GM19372 (cell line): ENCODE measurements at regions not wholly inside any gene's neighbourhood (a gene's known extent, or its start where the extent isn't known, plus 50 kb on each side); places are given as distances from the start of the nearest gene placed in this dataset.

ENCODE experiments used
- ATAC-seq: cut with Tn5 transposase; IDR thresholded peaks from one replicate; pipeline ENCODE4 v1.9.1; 2021; ENCODE audit warnings: mild to moderate bottlenecking, low read depth, moderate library complexity; ENCODE audit not compliant: unreplicated experiment

GRCh38 chr2:106941372-106941993 lies 55.5 kb upstream of the ST6GAL2 start:
- no peak for ATAC-seq

DNA sequence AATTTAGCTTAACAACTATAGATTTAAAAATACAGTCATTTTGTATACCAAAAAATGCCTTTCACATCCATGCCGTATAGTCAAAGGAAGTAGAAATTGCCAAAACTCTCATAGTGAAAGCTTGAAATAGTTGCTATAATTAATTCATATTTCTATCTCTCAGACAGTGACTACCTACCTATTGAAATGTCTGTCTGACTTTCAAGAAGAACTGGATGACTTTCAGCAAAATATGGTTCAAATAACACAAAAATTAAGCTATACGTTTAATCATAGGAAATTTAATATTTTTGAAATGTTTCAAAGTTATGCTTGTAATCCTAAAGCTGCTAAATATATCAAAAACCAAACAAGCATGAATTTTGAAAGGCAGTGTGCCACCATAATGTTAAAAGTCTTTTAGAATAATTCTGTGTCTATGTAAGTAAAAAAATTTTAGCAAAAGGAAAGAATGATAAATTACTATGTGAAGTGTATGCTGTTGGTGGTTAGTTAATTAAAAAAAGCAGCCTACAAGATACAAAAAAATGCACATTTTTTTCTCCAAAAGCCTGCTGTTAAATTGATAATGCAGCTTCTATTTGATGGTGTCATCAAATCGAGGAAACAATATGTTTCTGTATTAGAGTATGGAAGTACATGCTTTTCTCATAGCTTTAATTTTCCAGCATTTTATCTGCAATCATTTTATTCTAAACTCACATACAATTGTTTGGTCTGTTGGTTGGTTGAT lies 57.7 kb upstream of the ST6GAL2 start:
- no peak for ATAC-seq

DNA sequence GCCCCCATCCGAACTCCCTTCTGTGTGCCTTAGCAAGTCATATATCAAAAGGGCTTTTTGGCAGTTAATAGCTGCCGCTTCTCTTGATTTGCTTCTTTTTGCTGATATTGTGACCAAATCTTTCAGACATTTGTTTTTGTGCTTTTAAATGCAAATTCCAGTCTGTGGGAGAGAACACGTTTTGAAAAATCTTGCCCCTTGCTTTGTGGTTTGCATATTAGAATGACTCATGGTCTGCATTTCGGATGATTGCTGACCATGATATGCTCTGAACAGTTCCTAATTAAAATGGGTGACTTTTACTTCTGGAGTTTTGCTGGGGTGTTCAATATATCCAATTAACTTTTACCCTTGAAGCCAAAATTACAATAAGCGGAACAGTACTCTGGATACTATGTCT lies 58.2 kb upstream of the ST6GAL2 start:
- no peak for ATAC-seq

DNA sequence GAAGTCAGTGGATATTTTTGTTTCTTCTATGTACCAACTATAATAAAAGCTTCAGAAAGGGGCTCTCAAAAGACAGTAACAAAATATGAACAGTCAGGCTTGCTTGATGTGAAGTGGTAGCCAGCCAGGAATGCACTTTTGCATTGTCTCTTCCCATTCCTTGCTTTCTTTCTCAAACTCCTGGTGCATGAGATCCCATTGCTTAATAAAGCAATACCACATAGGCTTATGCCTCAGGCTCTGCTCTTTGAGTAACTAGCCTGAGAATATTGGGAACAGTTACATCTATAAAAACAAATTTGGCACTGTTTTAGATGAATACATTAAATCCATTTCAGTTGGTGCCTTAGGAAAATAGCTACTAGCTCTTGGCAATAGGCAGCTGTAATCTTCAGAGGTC lies 62.6 kb upstream of the ST6GAL2 start:
- ATAC-seq, result no peak

- ATAC-seq, result no peak
Measured at GRCh38 chr2:106953236-106953635, 67.3 kb upstream of the ST6GAL2 start.

- ATAC-seq, result no peak
Measured at GRCh38 chr2:106953779-106954178, 67.8 kb upstream of the ST6GAL2 start.

- ATAC-seq, result no peak
Measured at GRCh38 chr2:106954304-106954703, 68.3 kb upstream of the ST6GAL2 start.

- no peak for ATAC-seq
Measured at GRCh38 chr2:106956416-106956815, 70.4 kb upstream of the ST6GAL2 start.

DNA sequence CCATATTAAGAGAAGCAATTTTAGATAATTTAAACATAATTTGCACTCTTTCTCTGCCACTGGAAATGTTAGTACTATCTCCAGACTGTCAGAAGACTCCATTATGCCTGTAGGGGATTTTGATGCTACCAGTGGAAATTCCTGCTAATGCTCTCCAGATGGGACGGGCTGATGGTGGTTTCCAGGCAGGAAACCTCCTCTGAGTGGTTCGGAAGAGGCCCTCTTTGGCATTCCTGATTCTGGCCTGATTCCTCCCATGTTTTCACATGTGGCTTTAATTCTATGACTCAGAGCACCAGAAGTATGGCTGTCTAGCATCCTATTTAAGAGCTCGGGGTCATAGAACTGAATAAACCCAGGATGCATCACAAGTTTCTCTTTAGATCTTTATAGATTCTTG lies 70.9 kb upstream of the ST6GAL2 start:
- ATAC-seq, result no peak

DNA sequence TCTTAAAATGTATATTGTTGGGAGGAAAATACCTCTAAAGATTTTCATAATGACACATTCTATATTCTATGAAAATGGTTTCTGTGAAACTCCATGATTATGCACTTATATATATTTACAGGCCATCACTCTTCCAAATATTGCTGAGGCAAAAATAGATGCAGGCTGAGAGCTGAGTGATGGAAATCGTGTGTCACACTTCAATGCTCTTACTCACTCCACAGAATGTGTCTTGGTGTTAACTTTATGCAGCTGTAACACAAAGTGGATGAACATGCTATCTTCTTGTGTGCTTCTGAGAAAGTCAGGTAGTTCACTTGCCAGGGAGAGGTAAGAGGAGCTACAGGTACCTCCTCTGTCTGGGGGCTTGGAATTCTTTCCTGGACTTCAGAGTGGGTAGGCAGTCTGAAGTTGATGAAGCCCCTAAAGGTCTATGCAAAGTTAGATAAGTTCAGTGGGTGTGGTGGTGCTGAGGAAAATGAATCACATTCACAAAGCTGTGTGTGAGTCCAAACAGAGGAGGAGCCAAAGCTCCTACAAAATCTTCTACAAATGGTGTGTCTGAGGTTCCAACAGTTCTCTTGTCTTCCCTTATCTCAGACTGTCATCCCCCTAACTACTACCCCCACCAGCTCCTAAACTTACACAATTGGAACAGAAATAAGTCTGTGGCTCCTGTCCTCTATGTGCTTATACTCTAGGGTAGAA lies 74.2 kb upstream of the ST6GAL2 start:
- no peak for ATAC-seq

- no peak for ATAC-seq
Measured at GRCh38 chr2:106960683-106961161, 74.8 kb upstream of the ST6GAL2 start.

GRCh38 chr2:106961328-106961727 lies 75.4 kb upstream of the ST6GAL2 start:
- ATAC-seq, result no peak

DNA sequence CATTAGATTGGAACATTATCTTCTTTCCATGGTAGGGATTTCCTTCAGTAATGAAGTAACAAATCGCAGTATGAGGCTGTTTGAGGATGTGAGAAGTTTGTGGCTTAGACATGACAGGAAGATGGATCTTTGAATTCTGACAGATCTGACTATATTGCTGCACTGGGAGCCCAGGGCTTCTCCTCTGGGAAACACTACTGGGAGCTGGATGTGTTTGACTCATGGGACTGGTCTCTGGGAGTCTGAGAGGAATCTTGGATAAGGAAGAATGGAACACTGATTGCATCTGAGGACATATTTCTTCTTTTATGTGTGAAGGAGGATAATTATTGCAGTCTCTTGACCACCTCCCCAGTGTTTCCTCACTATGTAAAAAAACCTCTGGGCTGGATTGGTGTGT lies 77.2 kb upstream of the ST6GAL2 start:
- no peak for ATAC-seq

DNA sequence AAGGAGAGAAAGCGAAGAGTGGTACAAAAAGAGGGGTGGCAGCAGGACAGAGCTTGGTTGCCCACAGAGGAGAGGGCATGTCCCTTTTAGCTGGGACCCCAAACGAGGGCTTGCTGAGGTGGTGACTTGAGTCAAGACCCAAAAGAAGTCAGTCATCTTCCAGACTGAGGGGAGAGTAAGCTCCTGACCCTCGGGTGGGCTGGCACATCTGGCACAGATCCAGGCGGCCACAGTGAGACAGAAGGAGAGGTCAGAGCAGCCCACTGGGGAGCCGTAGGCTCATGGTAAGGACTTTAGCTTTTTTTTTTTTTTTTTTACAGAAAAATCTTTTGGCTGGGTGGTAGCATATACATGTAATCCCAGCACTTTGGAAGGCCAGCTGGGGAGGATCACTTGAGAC lies 77.9 kb upstream of the ST6GAL2 start:
- no peak for ATAC-seq

GRCh38 chr2:106965611-106966010 lies 79.6 kb upstream of the ST6GAL2 start:
- ATAC-seq, result no peak

DNA sequence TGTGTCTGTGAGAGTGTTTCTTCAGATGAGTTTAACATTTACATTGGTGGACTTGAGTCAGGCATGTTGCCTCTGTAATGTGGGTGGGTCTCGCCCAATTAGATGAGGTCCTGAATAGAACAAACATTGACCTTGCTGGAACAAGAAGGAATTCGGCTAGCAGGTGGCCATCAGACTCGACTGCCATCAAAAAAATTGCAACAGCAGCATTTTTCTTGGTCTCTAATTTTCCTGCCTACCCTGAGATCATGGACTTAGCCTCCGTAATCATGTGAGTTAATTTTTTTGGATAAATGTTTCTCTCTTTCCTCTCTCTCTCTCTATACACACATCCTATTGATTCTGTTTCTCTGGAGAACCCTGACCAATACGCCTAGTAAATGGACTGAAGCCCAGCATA lies 83.8 kb upstream of the ST6GAL2 start:
- no peak for ATAC-seq

DNA sequence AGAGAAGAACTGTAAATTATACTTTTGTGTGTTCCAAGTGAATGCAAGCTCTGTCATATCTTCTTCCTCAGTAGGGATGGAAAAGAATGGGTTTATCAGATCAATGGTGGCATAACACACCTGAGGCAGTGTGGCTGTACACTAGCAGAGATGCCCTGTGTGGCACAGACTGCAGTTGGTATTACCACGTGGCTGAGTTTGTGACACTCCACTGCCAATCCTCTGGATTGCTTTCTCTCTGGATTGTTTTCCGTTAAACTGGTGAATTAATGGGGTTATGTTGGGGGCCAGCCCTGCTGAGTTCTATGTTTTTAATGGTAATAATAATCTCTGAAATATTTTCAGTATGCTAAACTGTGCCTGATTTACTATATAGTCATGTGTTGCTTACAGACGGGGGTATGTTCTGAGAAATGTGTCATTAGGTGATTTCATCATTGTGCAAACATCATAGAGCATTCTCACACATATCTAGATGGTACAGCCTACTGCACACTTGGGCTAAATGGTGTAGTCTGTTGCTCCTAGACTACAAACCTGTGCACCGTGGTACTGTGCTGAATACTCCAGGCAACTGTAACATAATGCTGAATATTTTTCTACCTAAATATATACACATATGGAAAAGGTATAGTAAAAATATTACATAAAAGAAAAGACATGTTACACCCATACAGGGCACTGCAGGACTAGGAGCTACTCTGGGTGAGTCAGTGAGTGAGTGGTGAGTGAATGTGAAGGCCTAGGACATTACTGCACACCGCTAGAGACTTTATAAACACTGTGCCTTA lies 84.7 kb upstream of the ST6GAL2 start:
- ATAC-seq, result no peak

DNA sequence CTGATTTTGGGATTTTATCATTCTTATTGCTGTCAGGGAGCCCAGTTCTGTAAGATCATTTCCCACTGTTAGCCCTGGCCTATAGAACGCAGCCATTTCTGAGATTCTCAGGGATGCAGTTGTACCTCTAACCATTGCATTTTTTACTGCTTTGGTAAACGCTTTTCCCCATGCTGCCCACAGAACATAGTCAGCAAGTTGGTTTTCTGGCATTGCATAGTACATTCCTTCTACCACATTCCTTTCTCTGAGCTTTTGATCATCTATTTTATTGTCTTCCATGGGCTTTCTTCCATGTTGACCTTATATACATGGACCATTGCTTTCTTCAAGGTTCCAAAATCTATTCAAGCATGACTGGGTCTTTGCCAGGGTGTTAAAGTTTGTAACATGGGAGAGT lies 86.8 kb upstream of the ST6GAL2 start:
- ATAC-seq, result no peak

DNA sequence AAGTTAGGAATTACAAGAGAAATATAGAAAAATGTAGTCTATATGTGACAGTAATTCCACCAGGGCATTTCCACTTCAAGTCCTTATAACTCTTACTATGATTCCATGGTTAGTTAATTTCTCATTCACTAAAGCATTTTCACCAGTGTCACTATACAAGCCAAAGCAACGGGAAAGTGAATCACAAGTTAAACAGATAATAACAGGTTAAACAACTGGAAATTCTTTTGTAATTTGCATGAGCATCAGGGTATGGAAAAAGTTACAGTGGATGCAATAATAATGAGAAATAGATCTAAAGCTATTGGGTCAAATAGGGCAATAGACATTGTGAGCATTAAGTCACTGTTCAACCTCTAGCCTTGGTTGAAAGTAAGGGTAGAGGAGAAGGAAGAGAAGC lies 88.9 kb upstream of the ST6GAL2 start:
- ATAC-seq, result no peak

DNA sequence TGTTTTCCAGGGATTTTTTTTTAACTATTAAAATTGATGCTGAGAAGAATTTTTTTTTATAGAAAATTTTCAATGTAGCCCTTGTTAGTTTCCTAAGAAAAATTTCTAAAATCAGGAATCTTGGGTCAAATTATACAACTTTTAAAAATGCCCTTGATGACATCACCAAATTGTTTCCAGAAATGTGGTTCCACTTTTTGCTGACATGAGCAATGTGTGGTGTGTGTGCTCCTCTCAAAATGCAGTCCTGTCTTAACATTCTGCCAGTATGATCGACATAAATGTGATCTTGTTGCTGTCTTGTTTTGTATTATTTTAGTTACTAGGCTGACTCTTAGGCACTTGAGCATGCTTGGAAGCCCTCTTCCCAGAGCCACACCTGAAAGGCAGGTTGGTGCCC lies 89.7 kb upstream of the ST6GAL2 start:
- ATAC-seq, result no peak

DNA sequence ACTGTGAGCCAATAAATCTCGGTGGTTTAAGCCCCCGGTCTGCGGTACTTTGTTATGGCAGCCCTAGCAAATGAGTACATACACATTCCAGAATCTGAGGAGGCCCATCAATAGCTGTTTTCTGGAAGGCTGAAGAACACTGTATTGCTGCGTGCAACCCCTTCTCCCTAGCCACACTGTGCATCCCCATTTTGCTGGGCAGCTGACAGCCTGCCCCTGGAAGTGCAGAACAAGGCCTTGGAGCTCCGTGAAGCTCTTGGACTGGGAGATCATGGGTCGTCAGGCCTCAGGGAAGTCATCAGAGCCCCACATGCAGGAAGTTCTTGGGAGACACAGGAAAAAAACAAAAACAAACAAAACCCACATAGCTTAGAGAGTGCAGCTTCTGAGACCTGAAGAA lies 90.6 kb upstream of the ST6GAL2 start:
- no peak for ATAC-seq
